K562 (cell line): ENCODE measurements at regions not wholly inside any gene's neighbourhood (a gene's known extent, or its start where the extent isn't known, plus 50 kb on each side); places are given as distances from the start of the nearest gene placed in this dataset.

Experiments used
- ATAC-seq: fragments of 200-7000 bp; cut with Tn5 transposase; 3 replicates; pipeline ENCODE4 v1.9.1; 2020; ENCODE audit warnings: moderate library complexity
- BruUV-seq: library from RNA; stranded (reverse); fragments of 400-500 nt; replicated peaks from 2 replicates; lab custom pipeline; 2021; lab: Mats Ljungman, UMichigan
- CTCF ChIA-PET: fragments of 300-600 bp; formaldehyde crosslinking; extraction: SDS; loops from one replicate; lab custom pipeline; 2021; ENCODE audit warnings: low intra/inter-chr PET ratio; lab: Yijun Ruan, JAX
- POLR2A ChIA-PET: fragments of 300-600, 350-650 bp; sonication (Branson Sonifier 250); formaldehyde crosslinking; extraction: SDS; loops from one replicate; lab custom pipeline; 2021; ENCODE audit warnings: antibody characterized with exemption, inconsistent platforms; lab: Yijun Ruan, JAX
- DNase-seq, 4 experiments: peaks; one replicate each; pipeline versions ENCODE4 v3.0.0 to v3.0.0-alpha.2; 2011 to 2018; ENCODE audit warnings: low spot score in 3 of 4, mixed read lengths in 3 of 4; ENCODE audit errors: extremely low read depth in 1 of 4
- FAIRE-seq: peaks from 2 replicates; lab custom pipeline; 2011; peaks lifted over from hg19 to GRCh38; lab: Jason Lieb, UNC
- H2AFZ ChIP-seq: 2 replicates; pipeline ENCODE4 v1.6.0; 2011; ENCODE audit warnings: low read depth, low read length, control low read depth, inconsistent platforms
- H3K27ac ChIP-seq: fragments of 200-600 bp; 3 replicates; pipeline ENCODE4 v1.8.0; 2011; ENCODE audit warnings: low read depth, mild to moderate bottlenecking, control low read depth, inconsistent platforms, low read length, moderate library complexity, mixed read lengths; ENCODE audit errors: extremely low read depth
- H3K27me3 ChIP-seq, 2 experiments: fragments of 300-600 bp in 1 of 2; 2 replicates in 1 of 2; 3 replicates in 1 of 2; pipeline versions ENCODE4 v1.6.0 to v1.8.0; 2011; ENCODE audit warnings: inconsistent platforms in 2 of 2, low read length in 2 of 2, mild to moderate bottlenecking in 1 of 2, mixed read lengths in 1 of 2, moderate library complexity in 1 of 2; ENCODE audit not compliant: control insufficient read depth in 2 of 2, insufficient read depth in 2 of 2
- H3K36me3 ChIP-seq: fragments of 300-600 bp; 3 replicates; pipeline ENCODE4 v1.8.0; 2011; ENCODE audit warnings: mild to moderate bottlenecking, low read length, inconsistent platforms; ENCODE audit not compliant: control insufficient read depth, insufficient read depth
- H3K4me1 ChIP-seq, 2 experiments: fragments of 200-600 bp in 1 of 2; replicated peaks in 1 of 2; 2 replicates in 1 of 2; 3 replicates in 1 of 2; pipeline versions ENCODE4 v1.5.1 to v1.8.0; 2011; ENCODE audit warnings: inconsistent platforms in 2 of 2, low read length in 2 of 2, mild to moderate bottlenecking in 1 of 2, mixed read lengths in 1 of 2, moderate library complexity in 1 of 2; ENCODE audit not compliant: control insufficient read depth in 2 of 2, insufficient read depth in 2 of 2
- H3K4me2 ChIP-seq: 2 replicates; pipeline ENCODE4 v1.6.1; 2011; ENCODE audit warnings: low read length, control low read depth, inconsistent platforms, mixed read lengths; ENCODE audit not compliant: insufficient read depth
- H3K4me3 ChIP-seq: fragments of 200-600 bp; sonication (generic), shearing (Covaris generic); 2 replicates; pipeline ENCODE4 v1.5.1; 2016; ENCODE audit warnings: control low read depth, inconsistent platforms
- H3K79me2 ChIP-seq: fragments of 200-600 bp; 3 replicates; pipeline ENCODE4 v1.8.0; 2011; ENCODE audit warnings: low read length, inconsistent platforms; ENCODE audit not compliant: control insufficient read depth, insufficient read depth
- H3K9ac ChIP-seq, 2 experiments: 2 replicates each; pipeline versions ENCODE4 v1.6.0 to v1.6.1; 2011; ENCODE audit warnings: low read depth in 2 of 2, low read length in 2 of 2, control low read depth in 1 of 2, inconsistent platforms in 1 of 2, mild to moderate bottlenecking in 1 of 2, mixed read lengths in 1 of 2; ENCODE audit not compliant: insufficient read depth in 1 of 2
- H3K9me1 ChIP-seq: one replicate; pipeline ENCODE4 v1.6.0; 2011; ENCODE audit warnings: inconsistent platforms, mild to moderate bottlenecking, low read length, moderate library complexity; ENCODE audit not compliant: control insufficient read depth, insufficient read depth
- H3K9me3 ChIP-seq: replicated peaks from 2 replicates; pipeline ENCODE4 v1.5.1; 2011; ENCODE audit warnings: low read depth, low read length, inconsistent platforms; ENCODE audit not compliant: control insufficient read depth, insufficient read depth
- H4K20me1 ChIP-seq: replicated peaks from 2 replicates; pipeline ENCODE4 v1.6.1; 2011; ENCODE audit warnings: low read length, inconsistent platforms, mixed read lengths; ENCODE audit not compliant: control insufficient read depth, insufficient read depth
- CREB3L1 ChIP-seq: fragments of 450-650 bp; IDR thresholded peaks from 2 replicates; pipeline ENCODE4 v1.6.1; 2014; ENCODE audit warnings: low read depth, mild to moderate bottlenecking, moderate library complexity, borderline replicate concordance
- E2F6 ChIP-seq, 2 experiments: IDR thresholded peaks; 2 replicates each; pipeline ENCODE4 v1.6.1; 2011; ENCODE audit warnings: borderline replicate concordance in 1 of 2, control low read depth in 1 of 2, low read depth in 1 of 2, low read length in 1 of 2, mild to moderate bottlenecking in 1 of 2, mixed read lengths in 1 of 2, moderate library complexity in 1 of 2; ENCODE audit not compliant: insufficient read depth in 1 of 2, insufficient read length in 1 of 2, poor library complexity in 1 of 2, severe bottlenecking in 1 of 2; ENCODE audit errors: extremely low read depth in 1 of 2
- GMEB1 ChIP-seq: fragments of 250-450 bp; sonication (Bioruptor Pico); IDR thresholded peaks from 2 replicates; pipeline ENCODE4 v1.4.0; 2020; ENCODE audit warnings: mild to moderate bottlenecking
- KLF1 ChIP-seq: fragments of 450-650 bp; IDR thresholded peaks from 2 replicates; pipeline ENCODE4 v1.6.1; 2016; ENCODE audit warnings: missing genetic modification characterization, missing compliant biosample characterization
- NUFIP1 ChIP-seq: fragments of 450-650 bp; IDR thresholded peaks from 2 replicates; pipeline ENCODE4 v1.6.1; 2018; ENCODE audit not compliant: partially characterized antibody
- SMARCE1 ChIP-seq: fragments of 450-650 bp; IDR thresholded peaks from 2 replicates; pipeline ENCODE4 v1.7.1; 2016; ENCODE audit warnings: mild to moderate bottlenecking
- ZFP36 ChIP-seq: fragments of 150-350 bp; IDR thresholded peaks from 2 replicates; pipeline ENCODE4 v1.6.1; 2018; ENCODE audit warnings: low read length, low read depth; ENCODE audit not compliant: partially characterized antibody
- ZNF239 ChIP-seq: fragments of 250-450 bp; sonication (Bioruptor Pico); IDR thresholded peaks from 2 replicates; pipeline ENCODE4 v1.4.0; 2020; ENCODE audit warnings: mild to moderate bottlenecking
- ZNF778 ChIP-seq: fragments of 450-650 bp; formaldehyde crosslinking; IDR thresholded peaks from 2 replicates; pipeline ENCODE4 v1.4.0; 2020; ENCODE audit warnings: mild to moderate bottlenecking, moderate library complexity
- ZNF830 ChIP-seq: fragments of 250-450 bp; sonication (Bioruptor Pico); IDR thresholded peaks from 2 replicates; pipeline ENCODE4 v1.5.0; 2021; ENCODE audit warnings: mild to moderate bottlenecking
- ZSCAN29 ChIP-seq: fragments of 450-650 bp; IDR thresholded peaks from 2 replicates; pipeline ENCODE4 v1.6.1; 2017
- WGBS: fragments of 100-300 bp; shearing (Covaris generic); methylation state at CpG from one replicate; pipeline ENCODE4 v1.1.6; 2016; ENCODE audit warnings: low coverage, mixed read lengths; ENCODE audit not compliant: insufficient coverage; ENCODE audit errors: missing lambda C conversion rate; 5-methylcytosine and 5-hydroxymethylcytosine counted together
- in situ Hi-C: fragments of 300-500 bp; cut with MboI; formaldehyde crosslinking; loops from 4 replicates; pipeline ENCODE4 v1.15.0; 2018; ENCODE audit warnings: inconsistent platforms, mixed read lengths
- intact Hi-C: fragments of 100-400 bp; cut with micrococcal nuclease; formaldehyde crosslinking; loops from 2 replicates; pipeline ENCODE4 v1.14.2; 2022
- TF ChIP-seq, protein P1 (sequence below): fragments of 250-450 bp; sonication (Bioruptor Pico); IDR thresholded peaks from 2 replicates; pipeline ENCODE4 v1.5.0; 2021
- TF ChIP-seq, protein P2 (sequence below): fragments of 450-650 bp; IDR thresholded peaks from one replicate; pipeline ENCODE4 v1.6.1; 2018; ENCODE audit warnings: mild to moderate bottlenecking, moderate library complexity; ENCODE audit not compliant: partially characterized antibody

- TF ChIP-seq E2F6 (IDR thresholded peaks at IDR 0.05; ENCODE audit: borderline replicate concordance in 1 of 2, extremely low read depth in 1 of 2, insufficient read depth in 1 of 2, insufficient read length in 1 of 2, low read depth in 1 of 2, low read length in 1 of 2, poor library complexity in 1 of 2, severe bottlenecking in 1 of 2): no peak
- TF ChIP-seq ZNF778: no peak
- TF ChIP-seq ZFP36: no peak
These were observed 1110.0 kb upstream of the ACVR2A start (continued) for GRCh38 chr2:146734821-146735190.

GRCh38 chr2:146734042-146734820 is 1110.6 kb upstream of the ACVR2A start:
- ATAC-seq: no peak
- CTCF ChIA-PET: no interaction called here
- TF ChIP-seq ZSCAN29 (no peak), SMARCE1 (no peak), CREB3L1 (no peak), ZNF830 (CRISPR knock-in tag) (no peak), ZNF239 (CRISPR knock-in tag) (no peak), NUFIP1 (no peak), KLF1 (tag) (no peak), GMEB1 (CRISPR knock-in tag) (no peak)
- TF ChIP-seq, protein P1, sequence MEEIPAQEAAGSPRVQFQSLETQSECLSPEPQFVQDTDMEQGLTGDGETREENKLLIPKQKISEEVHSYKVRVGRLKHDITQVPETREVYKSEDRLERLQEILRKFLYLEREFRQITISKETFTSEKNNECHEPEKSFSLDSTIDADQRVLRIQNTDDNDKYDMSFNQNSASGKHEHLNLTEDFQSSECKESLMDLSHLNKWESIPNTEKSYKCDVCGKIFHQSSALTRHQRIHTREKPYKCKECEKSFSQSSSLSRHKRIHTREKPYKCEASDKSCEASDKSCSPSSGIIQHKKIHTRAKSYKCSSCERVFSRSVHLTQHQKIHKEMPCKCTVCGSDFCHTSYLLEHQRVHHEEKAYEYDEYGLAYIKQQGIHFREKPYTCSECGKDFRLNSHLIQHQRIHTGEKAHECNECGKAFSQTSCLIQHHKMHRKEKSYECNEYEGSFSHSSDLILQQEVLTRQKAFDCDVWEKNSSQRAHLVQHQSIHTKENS (CRISPR knock-in tag): no peak
- TF ChIP-seq, protein P2, sequence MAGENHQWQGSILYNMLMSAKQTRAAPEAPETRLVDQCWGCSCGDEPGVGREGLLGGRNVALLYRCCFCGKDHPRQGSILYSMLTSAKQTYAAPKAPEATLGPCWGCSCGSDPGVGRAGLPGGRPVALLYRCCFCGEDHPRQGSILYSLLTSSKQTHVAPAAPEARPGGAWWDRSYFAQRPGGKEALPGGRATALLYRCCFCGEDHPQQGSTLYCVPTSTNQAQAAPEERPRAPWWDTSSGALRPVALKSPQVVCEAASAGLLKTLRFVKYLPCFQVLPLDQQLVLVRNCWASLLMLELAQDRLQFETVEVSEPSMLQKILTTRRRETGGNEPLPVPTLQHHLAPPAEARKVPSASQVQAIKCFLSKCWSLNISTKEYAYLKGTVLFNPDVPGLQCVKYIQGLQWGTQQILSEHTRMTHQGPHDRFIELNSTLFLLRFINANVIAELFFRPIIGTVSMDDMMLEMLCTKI: no peak

More at GRCh38 chr2:146734042-146734820, 1110.6 kb upstream of the ACVR2A start:
- 2% methylated on average over 8 of the region's 8 CpGs for WGBS
- Histone ChIP-seq H3K4me1 (no peaks in the 10 kb centered on the region), H3K9me3 (no peaks in the 10 kb centered on the region), H3K4me3 (no peak overlapping the region), H3K79me2 (no peaks in the 10 kb centered on the region), H4K20me1 (no peaks in the 10 kb centered on the region), H2AFZ (no peak overlapping the region), H3K9me1 (no peaks in the 10 kb centered on the region), H3K27me3 (no peaks in the 10 kb centered on the region), H3K9ac (no peak overlapping the region), H3K36me3 (no peaks in the 10 kb centered on the region), H3K4me2 (no peak overlapping the region), H3K27ac (no peak overlapping the region)
- FAIRE-seq (no peak), DNase-seq (peak; percentile 7 to 16 (median 7))
- in situ Hi-C loops: loop anchor here (25.0 kb wide), 1 partner anchor 1178 kb away; no protein-coding TSS in a partner anchor
- POLR2A ChIA-PET: no interaction called here
- no TSS peak for BruUV-seq
- intact Hi-C loops: loop anchor here (2.0 kb wide), 1 partner anchor 1177 kb away; no protein-coding TSS in a partner anchor
